ENCODE measurements at regions not wholly inside any gene's neighbourhood (a gene's known extent, or its start where the extent isn't known, plus 50 kb on each side); places are given as distances from the start of the nearest gene placed in this dataset.
"Not testable (repeated sequence)": the region's sequence is repeated elsewhere in the genome, so short reads cannot be mapped to it uniquely, and the experiment has no call there.

DNA sequence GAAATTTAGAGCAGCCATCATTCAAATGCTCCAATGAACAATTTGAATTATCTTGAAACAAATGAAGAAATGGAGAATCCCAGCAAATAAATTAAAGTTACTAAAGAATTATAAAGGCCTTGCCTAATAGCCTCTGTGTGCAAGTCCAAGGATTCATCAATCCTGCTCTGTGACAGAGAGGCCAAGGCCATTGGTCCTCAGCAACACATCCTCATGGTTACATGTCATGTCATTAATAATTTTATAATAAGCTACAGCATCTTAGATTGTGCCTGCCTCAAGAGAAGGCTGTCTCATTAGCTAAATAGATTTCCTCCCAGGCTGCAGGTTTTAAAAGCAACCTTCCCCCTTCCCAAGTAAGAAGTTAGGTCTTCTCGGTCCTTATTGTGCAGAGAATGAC lies 611.6 kb downstream of the FBXO15 start:
- 0% methylated on average over 1 of the region's 1 CpG for WGBS
- H3K4me3 ChIP-seq (ENCODE audit: low read length), result no peak overlapping the region
- H3K9ac ChIP-seq (ENCODE audit: low read depth, low read length), result no peak overlapping the region
- no peaks in the 10 kb centered on the region for H3K27me3 ChIP-seq (ENCODE audit: insufficient read depth, low read length)
- H3K4me1 ChIP-seq (ENCODE audit: insufficient read depth, low read length), result peaks cover 3% of the 10 kb centered on the region; the same call in 1 of the 2 replicates
- H3K9me3 ChIP-seq (ENCODE audit: insufficient read depth, low read depth, low read length), result no peaks in the 10 kb centered on the region
- H3K27ac ChIP-seq (ENCODE audit: low read depth, low read length), result no peak overlapping the region
- H3K36me3 ChIP-seq (ENCODE audit: insufficient read depth, low read length), result no peaks in the 10 kb centered on the region

DNA sequence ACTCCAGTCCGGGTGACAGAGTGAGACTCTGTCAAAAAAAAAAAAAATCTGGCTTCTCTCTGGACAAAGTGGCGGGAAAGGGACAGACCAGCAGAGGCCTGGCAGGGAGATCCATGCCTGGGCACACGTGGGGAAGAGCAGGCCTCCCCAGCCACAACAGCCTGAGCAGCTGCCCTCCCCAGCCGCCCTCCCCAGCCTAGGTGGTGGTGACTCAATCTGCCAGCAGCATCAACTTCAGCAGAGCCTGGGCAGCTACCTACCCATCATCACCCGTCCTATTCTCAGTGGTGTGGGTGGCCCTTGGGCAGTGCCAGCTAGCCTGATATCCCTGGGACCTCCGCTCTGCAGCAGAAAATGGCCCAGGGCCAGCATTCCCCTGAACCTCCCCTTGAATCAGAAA lies 612.4 kb downstream of the FBXO15 start:
- Histone ChIP-seq H3K36me3 (ENCODE audit: insufficient read depth, low read length) (no peaks in the 10 kb centered on the region), H3K9ac (ENCODE audit: low read depth, low read length) (no peak overlapping the region), H3K27ac (ENCODE audit: low read depth, low read length) (no peak overlapping the region), H3K27me3 (ENCODE audit: insufficient read depth, low read length) (no peaks in the 10 kb centered on the region), H3K4me3 (ENCODE audit: low read length) (no peak overlapping the region), H3K4me1 (ENCODE audit: insufficient read depth, low read length) (peaks cover 3% of the 10 kb centered on the region; the same call in 1 of the 2 replicates), H3K9me3 (ENCODE audit: insufficient read depth, low read depth, low read length) (no peaks in the 10 kb centered on the region)
- 94% methylated on average over 6 of the region's 6 CpGs for WGBS

DNA sequence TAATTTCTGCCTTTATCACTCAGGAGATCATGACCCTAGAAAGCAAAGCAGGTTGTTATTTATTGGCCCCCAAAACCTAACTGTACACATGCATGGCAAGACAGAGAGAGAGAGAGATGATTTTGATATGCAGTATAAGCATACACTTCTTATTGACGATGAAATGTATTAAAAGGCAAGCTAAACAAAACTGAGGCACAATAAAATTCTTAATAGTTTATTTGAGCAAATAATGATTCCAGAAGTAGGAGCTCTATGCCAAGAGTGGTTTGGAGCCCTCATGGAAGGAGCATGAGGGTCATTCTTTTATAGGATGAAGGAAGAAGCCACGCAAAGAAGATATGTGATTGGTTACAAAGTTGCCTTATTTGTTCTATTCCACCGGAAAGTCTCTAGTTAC lies 616.0 kb downstream of the FBXO15 start:
- WGBS, result 91% methylated on average over 3 of the region's 3 CpGs
- Histone ChIP-seq H3K9ac (ENCODE audit: low read depth, low read length) (no peak overlapping the region), H3K27me3 (ENCODE audit: insufficient read depth, low read length) (no peaks in the 10 kb centered on the region), H3K9me3 (ENCODE audit: insufficient read depth, low read depth, low read length) (no peaks in the 10 kb centered on the region), H3K4me1 (ENCODE audit: insufficient read depth, low read length) (peaks cover 3% of the 10 kb centered on the region; the same call in 1 of the 2 replicates), H3K27ac (ENCODE audit: low read depth, low read length) (no peak overlapping the region), H3K4me3 (ENCODE audit: low read length) (no peak overlapping the region), H3K36me3 (ENCODE audit: insufficient read depth, low read length) (no peaks in the 10 kb centered on the region)

DNA sequence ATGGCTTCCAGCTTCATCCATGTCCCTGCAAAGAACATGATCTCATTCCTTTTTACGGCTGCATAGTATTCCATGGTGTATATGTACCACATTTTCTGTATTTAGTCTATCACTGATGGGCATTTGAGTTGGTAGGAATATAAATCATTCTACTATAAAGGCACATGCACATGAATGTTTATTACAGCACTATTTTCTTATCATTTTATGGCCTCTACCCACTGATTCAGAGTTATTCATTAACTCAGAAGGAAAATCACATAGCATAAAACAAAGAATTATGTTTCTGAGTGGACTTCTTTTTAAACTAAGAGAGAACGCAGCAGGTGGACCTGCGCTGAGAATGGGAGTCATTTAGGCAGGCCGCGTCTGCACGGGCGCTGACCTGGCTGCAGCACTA lies 619.6 kb downstream of the FBXO15 start:
- no peak overlapping the region for H3K4me3 ChIP-seq (ENCODE audit: low read length)
- 90% methylated on average over 6 of the region's 7 CpGs for WGBS
- no peak overlapping the region for H3K9ac ChIP-seq (ENCODE audit: low read depth, low read length)
- H3K27me3 ChIP-seq (ENCODE audit: insufficient read depth, low read length), result no peaks in the 10 kb centered on the region
- H3K4me1 ChIP-seq (ENCODE audit: insufficient read depth, low read length), result no peaks in the 10 kb centered on the region
- H3K36me3 ChIP-seq (ENCODE audit: insufficient read depth, low read length), result no peaks in the 10 kb centered on the region
- H3K9me3 ChIP-seq (ENCODE audit: insufficient read depth, low read depth, low read length), result no peaks in the 10 kb centered on the region
- no peak overlapping the region for H3K27ac ChIP-seq (ENCODE audit: low read depth, low read length)

DNA sequence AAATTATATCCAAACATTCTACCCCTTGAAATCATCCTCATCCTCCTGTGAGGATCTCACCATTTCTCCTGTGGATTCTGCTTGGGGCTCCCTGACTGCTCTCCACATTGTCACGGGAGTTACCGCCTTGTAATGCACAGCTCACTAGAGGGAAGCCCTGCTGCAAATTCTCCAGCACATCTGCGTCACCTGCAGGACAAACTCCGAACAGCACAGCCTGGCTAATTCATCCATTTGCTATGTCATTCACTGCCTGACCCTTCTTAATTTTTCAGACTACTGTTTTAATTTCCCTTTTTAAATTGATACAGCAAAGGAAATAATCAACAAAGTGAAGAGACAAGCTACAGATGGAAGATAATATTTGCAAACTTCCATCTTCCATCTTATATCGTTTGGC lies 627.4 kb downstream of the FBXO15 start:
- no peaks in the 10 kb centered on the region for H3K4me1 ChIP-seq (ENCODE audit: insufficient read depth, low read length)
- H3K27ac ChIP-seq (ENCODE audit: low read depth, low read length), result no peak overlapping the region
- H3K36me3 ChIP-seq (ENCODE audit: insufficient read depth, low read length), result no peaks in the 10 kb centered on the region
- H3K9me3 ChIP-seq (ENCODE audit: insufficient read depth, low read depth, low read length), result no peaks in the 10 kb centered on the region
- H3K9ac ChIP-seq (ENCODE audit: low read depth, low read length), result no peak overlapping the region
- H3K4me3 ChIP-seq (ENCODE audit: low read length), result no peak overlapping the region
- no peaks in the 10 kb centered on the region for H3K27me3 ChIP-seq (ENCODE audit: insufficient read depth, low read length)
- 69% methylated on average over 5 of the region's 5 CpGs for WGBS

DNA sequence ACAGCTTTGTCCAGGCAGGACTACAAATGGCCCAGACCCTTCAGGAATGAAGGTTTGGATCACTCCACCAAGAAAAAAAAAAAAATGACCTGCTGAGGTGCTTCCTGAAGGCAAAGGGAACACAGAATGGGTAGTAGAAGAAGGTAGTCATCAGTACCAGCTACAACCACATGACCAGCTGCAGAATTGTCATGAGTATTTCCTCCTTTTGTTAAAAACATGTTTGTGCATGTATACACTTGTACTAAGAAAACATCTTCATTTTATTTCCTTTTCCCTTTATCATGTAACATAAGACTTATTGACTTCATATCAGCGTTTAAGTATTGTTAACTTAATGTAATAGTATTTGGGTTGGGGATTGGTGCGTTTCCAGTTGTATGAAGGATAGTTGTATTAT lies 631.6 kb downstream of the FBXO15 start:
- H3K9me3 ChIP-seq (ENCODE audit: insufficient read depth, low read depth, low read length); H3K4me3 ChIP-seq (ENCODE audit: low read length); H3K27ac ChIP-seq (ENCODE audit: low read depth, low read length); H3K9ac ChIP-seq (ENCODE audit: low read depth, low read length); H3K36me3 ChIP-seq (ENCODE audit: insufficient read depth, low read length); H3K27me3 ChIP-seq (ENCODE audit: insufficient read depth, low read length); H3K4me1 ChIP-seq (ENCODE audit: insufficient read depth, low read length): not testable (repeated sequence)
- WGBS, result 93% methylated on average over 2 of the region's 2 CpGs

DNA sequence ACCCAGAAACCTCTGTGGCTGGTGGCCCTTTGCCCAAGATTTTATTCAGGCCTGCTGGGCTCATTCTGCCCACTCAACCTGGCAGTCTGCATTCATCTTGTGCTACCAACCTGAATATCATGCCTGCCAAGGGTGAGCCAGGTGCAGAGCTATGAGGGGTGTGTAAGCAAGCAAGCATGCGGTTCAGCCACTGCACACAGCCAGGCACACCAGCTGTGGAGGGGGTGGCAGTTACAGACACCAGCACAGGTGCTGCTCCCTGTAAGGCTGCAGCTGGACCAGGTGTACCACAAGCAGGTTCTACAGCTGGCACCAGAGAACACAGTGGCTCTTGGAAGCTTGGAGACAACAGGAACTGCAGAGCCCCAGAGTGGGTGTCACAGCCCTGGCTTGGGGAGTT lies 633.2 kb downstream of the FBXO15 start:
- no peaks in the 10 kb centered on the region for H3K27me3 ChIP-seq (ENCODE audit: insufficient read depth, low read length)
- WGBS, result 96% methylated on average over 1 of the region's 1 CpG
- H3K4me1 ChIP-seq (ENCODE audit: insufficient read depth, low read length), result no peaks in the 10 kb centered on the region
- H3K4me3 ChIP-seq (ENCODE audit: low read length), result no peak overlapping the region
- H3K9ac ChIP-seq (ENCODE audit: low read depth, low read length), result no peak overlapping the region
- no peak overlapping the region for H3K27ac ChIP-seq (ENCODE audit: low read depth, low read length)
- no peaks in the 10 kb centered on the region for H3K36me3 ChIP-seq (ENCODE audit: insufficient read depth, low read length)
- 0 out of 2 replicates have a peak, but pooled peaks cover 3% of the 10 kb centered on the region for H3K9me3 ChIP-seq (ENCODE audit: insufficient read depth, low read depth, low read length)

DNA sequence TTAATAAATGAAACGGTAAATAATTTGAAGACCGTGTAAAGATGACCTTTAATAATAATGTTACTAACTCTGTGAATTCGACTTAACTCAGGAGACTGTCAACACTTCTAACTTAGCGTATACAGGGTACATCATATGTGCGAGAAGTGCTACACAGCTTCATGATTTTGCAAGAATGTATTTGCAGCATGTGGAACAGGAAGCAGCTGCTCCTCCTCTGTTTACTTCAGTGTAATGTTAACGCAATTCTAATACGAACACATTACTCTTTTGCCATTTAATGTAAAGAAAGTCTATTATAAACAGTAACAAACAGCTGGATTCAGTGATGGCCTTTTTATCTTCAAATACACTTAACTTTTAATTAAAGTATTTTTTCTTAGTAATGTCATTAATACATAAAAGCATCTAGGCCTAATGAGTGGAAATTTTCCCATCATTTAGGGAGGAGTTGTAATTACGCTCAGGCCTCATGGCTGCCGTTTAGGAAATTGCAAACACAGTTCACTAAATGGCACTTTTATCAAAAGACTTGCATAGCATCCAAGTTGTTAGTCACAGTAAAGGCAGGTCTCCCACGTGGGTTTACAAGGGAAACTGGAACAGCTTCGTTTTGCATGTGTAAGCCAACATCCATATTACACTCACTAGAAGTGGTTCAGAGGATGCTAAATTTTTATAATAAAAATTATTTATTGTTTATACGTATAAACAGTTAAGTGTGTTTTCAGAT lies 635.7 kb downstream of the FBXO15 start:
- no peak overlapping the region for H3K4me3 ChIP-seq (ENCODE audit: low read length)
- H3K9me3 ChIP-seq (ENCODE audit: insufficient read depth, low read depth, low read length), result 0 out of 2 replicates have a peak, but pooled peaks cover 3% of the 10 kb centered on the region
- no peaks in the 10 kb centered on the region for H3K4me1 ChIP-seq (ENCODE audit: insufficient read depth, low read length)
- H3K9ac ChIP-seq (ENCODE audit: low read depth, low read length), result no peak overlapping the region
- H3K27me3 ChIP-seq (ENCODE audit: insufficient read depth, low read length), result no peaks in the 10 kb centered on the region
- no peak overlapping the region for H3K27ac ChIP-seq (ENCODE audit: low read depth, low read length)
- WGBS, result 90% methylated on average over 10 of the region's 12 CpGs
- H3K36me3 ChIP-seq (ENCODE audit: insufficient read depth, low read length), result no peaks in the 10 kb centered on the region

DNA sequence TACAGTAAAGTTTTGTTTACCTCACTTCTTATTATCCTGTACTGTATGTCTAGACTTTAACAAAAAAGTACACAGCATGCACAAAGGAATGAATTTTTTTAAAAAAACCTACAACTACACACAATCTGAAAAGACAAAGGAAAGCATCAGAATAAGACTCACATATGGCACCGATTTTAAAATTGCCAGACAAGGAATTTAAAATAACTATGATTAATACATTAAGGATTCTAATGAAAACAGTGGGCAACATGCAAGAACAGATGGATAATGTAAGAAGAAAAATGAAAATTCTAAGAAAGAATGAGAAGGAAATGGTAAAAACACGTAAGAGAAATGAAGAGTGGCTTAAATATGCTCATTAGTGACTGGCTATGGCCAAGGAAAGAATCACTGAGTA lies 638.2 kb downstream of the FBXO15 start:
- H3K9ac ChIP-seq (ENCODE audit: low read depth, low read length), result no peak overlapping the region
- 0 out of 2 replicates have a peak, but pooled peaks cover 3% of the 10 kb centered on the region for H3K9me3 ChIP-seq (ENCODE audit: insufficient read depth, low read depth, low read length)
- no peaks in the 10 kb centered on the region for H3K4me1 ChIP-seq (ENCODE audit: insufficient read depth, low read length)
- no peaks in the 10 kb centered on the region for H3K27me3 ChIP-seq (ENCODE audit: insufficient read depth, low read length)
- H3K4me3 ChIP-seq (ENCODE audit: low read length), result no peak overlapping the region
- WGBS, result 89% methylated on average over 1 of the region's 2 CpGs
- H3K36me3 ChIP-seq (ENCODE audit: insufficient read depth, low read length), result no peaks in the 10 kb centered on the region
- no peak overlapping the region for H3K27ac ChIP-seq (ENCODE audit: low read depth, low read length)

DNA sequence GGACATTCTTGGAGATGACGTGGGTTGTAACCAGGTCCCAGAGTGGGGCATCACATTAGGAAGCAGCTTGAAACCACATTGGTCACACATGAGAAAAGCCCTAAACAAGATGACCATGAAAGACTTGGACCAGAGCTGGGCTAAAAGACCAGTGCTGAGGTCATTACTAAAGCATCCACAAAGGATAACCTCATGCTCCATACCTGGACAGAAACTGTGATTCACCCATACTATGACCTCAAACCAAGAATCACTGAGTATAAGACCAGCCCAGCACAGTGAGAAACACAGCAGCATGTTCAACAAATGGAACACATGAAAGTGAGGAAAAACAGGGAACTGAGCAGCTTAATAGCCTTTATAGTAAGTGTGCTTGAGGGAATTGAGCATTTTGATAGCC lies 635.5 kb upstream of the NETO1 start:
- no peaks in the 10 kb centered on the region for H3K36me3 ChIP-seq (ENCODE audit: insufficient read depth, low read length)
- no peaks in the 10 kb centered on the region for H3K9me3 ChIP-seq (ENCODE audit: insufficient read depth, low read depth, low read length)
- no peaks in the 10 kb centered on the region for H3K4me1 ChIP-seq (ENCODE audit: insufficient read depth, low read length)
- no peak overlapping the region for H3K9ac ChIP-seq (ENCODE audit: low read depth, low read length)
- H3K27me3 ChIP-seq (ENCODE audit: insufficient read depth, low read length), result no peaks in the 10 kb centered on the region
- 0% methylated on average over 1 of the region's 1 CpG for WGBS
- no peak overlapping the region for H3K4me3 ChIP-seq (ENCODE audit: low read length)
- no peak overlapping the region for H3K27ac ChIP-seq (ENCODE audit: low read depth, low read length)

DNA sequence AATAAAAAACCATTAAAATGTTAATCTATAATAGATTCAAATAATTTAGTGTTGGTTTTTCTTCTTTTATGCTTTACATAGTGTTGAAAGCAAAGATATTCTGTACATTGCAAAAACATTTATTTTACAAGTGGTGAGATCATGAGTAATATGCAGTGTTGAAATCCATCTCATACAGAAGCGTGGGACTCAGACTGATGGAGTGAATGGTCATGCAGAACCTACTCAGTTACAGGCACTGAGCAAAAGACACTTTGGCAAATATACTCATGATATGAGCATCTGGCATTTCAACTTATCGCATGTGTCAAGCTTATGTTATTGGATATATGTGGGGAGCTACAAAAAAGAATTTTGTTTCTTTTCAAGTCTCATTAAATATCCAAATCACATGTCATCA lies 620.2 kb upstream of the NETO1 start:
- no peaks in the 10 kb centered on the region for H3K36me3 ChIP-seq (ENCODE audit: insufficient read depth, low read length)
- H3K9ac ChIP-seq (ENCODE audit: low read depth, low read length), result no peak overlapping the region
- H3K4me3 ChIP-seq (ENCODE audit: low read length), result no peak overlapping the region
- H3K4me1 ChIP-seq (ENCODE audit: insufficient read depth, low read length), result no peaks in the 10 kb centered on the region
- H3K27ac ChIP-seq (ENCODE audit: low read depth, low read length), result no peak overlapping the region
- H3K9me3 ChIP-seq (ENCODE audit: insufficient read depth, low read depth, low read length), result no peaks in the 10 kb centered on the region
- 95% methylated on average over 2 of the region's 2 CpGs for WGBS
- H3K27me3 ChIP-seq (ENCODE audit: insufficient read depth, low read length), result no peaks in the 10 kb centered on the region

DNA sequence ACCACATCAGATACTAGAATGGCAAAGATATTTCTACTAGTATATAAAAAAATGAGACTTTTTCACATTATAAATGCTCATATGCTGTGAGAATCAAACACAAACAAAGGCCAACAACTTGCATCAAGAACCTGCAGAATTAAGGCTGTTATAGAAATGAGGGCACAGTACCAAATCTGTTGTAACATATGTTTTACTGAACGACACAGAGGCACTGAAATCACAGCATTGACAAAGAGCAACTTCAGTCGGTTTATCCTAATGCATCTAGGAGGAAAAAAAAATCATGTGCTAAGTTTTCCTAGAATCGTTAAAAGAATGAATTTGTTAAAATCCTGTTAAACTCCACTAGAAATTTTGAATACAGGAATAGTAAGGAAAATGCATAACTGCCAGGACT lies 617.4 kb upstream of the NETO1 start:
- no peaks in the 10 kb centered on the region for H3K9me3 ChIP-seq (ENCODE audit: insufficient read depth, low read depth, low read length)
- H3K9ac ChIP-seq (ENCODE audit: low read depth, low read length), result no peak overlapping the region
- H3K4me1 ChIP-seq (ENCODE audit: insufficient read depth, low read length), result no peaks in the 10 kb centered on the region
- no peak overlapping the region for H3K4me3 ChIP-seq (ENCODE audit: low read length)
- no peaks in the 10 kb centered on the region for H3K27me3 ChIP-seq (ENCODE audit: insufficient read depth, low read length)
- H3K36me3 ChIP-seq (ENCODE audit: insufficient read depth, low read length), result no peaks in the 10 kb centered on the region
- no peak overlapping the region for H3K27ac ChIP-seq (ENCODE audit: low read depth, low read length)
- 93% methylated on average over 3 of the region's 3 CpGs for WGBS
